ENCODE measurements at regions not wholly inside any gene's neighbourhood (a gene's known extent, or its start where the extent isn't known, plus 50 kb on each side); places are given as distances from the start of the nearest gene placed in this dataset.
A peak's percentile ranks its signal among the peaks of the same experiment; 100 is the strongest.

- WGBS, 2 donors = 64 to 65% methylated on average over 5 of the region's 5 CpGs
These were observed 100.6 kb upstream of the HABP2 start for GRCh38 chr10:113452146-113452845.

GRCh38 chr10:113453351-113453750, 99.5 kb upstream of the HABP2 start:
- no peak overlapping the region for H3K4me3 ChIP-seq (ENCODE audit: low read depth, poor library complexity, severe bottlenecking)
- peak in 1 of 2 donors; percentile 31 for DNase-seq (ENCODE audit: low spot score in 2 of 2)
- TF ChIP-seq, protein P1, sequence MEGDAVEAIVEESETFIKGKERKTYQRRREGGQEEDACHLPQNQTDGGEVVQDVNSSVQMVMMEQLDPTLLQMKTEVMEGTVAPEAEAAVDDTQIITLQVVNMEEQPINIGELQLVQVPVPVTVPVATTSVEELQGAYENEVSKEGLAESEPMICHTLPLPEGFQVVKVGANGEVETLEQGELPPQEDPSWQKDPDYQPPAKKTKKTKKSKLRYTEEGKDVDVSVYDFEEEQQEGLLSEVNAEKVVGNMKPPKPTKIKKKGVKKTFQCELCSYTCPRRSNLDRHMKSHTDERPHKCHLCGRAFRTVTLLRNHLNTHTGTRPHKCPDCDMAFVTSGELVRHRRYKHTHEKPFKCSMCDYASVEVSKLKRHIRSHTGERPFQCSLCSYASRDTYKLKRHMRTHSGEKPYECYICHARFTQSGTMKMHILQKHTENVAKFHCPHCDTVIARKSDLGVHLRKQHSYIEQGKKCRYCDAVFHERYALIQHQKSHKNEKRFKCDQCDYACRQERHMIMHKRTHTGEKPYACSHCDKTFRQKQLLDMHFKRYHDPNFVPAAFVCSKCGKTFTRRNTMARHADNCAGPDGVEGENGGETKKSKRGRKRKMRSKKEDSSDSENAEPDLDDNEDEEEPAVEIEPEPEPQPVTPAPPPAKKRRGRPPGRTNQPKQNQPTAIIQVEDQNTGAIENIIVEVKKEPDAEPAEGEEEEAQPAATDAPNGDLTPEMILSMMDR (IDR thresholded peaks at IDR 0.05) = no peak
- no peak for TF ChIP-seq POLR2A (IDR thresholded peaks at IDR 0.05)
- 84 to 89% methylated on average over 6 of the region's 6 CpGs for whole genome bisulfite sequencing, 2 donors
- intact Hi-C loops (cut with DNase I; ENCODE audit: low total_unique reads) = no loop called here

More at GRCh38 chr10:113452146-113452845, 100.6 kb upstream of the HABP2 start:
- no peak overlapping the region for H3K4me3 ChIP-seq (ENCODE audit: low read depth, poor library complexity, severe bottlenecking)
- TF ChIP-seq POLR2A (IDR thresholded peaks at IDR 0.05) = no peak
- TF ChIP-seq, protein P1 (IDR thresholded peaks at IDR 0.05) = no peak
- DNase-seq (ENCODE audit: low spot score in 2 of 2) = peak in 1 of 2 donors; percentile 45
- intact Hi-C loops (cut with DNase I; ENCODE audit: low total_unique reads) = no loop called here

DNA sequence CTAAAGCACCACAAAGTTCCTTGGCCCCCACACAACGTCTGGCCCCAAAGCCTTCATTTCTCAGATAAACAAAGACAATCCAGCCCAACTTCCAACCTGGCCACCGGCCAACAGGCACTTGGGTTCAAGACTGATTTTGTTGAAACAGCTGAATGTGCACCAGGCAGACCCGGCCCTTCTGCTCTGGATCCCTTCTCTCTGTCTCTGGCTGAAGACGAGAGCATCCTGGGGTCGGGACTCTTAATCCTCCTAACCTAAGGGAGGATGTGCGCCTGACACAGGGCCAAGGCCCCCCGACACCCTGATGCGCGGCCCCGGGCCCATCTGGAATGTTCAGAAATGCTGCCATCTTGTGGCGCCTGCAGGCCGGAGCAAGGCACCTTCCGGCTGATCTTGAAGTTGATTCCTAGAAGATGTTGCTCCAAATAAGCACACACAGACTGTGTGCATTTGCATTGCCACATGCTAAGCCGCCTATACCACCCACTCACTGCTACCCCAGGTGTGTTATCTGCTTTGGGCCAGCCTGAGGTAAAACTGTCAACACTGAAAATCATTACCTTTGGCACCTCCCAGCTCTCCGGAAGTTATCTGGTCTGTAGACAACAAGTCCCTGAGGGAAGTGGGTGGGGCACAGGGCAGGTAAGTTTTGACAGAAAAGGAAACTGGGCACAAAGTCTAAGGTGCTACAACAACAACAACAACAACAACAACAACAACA, 98.4 kb upstream of the HABP2 start:
- WGBS, 2 donors = 8 to 14% methylated on average over 15 of the region's 15 CpGs
- TF ChIP-seq, protein P1 (IDR thresholded peaks at IDR 0.05) = peak in 1 of 3 donors; percentile 53
- TF ChIP-seq POLR2A (IDR thresholded peaks at IDR 0.05) = no peak
- intact Hi-C loops (cut with DNase I; ENCODE audit: low total_unique reads) = no loop called here
- peak; percentile 47 to 92 for DNase-seq (ENCODE audit: low spot score in 2 of 2)
- no peak overlapping the region for H3K4me3 ChIP-seq (ENCODE audit: low read depth, poor library complexity, severe bottlenecking)

GRCh38 chr10:113455947-113456346, 96.9 kb upstream of the HABP2 start:
- no peak overlapping the region for H3K4me3 ChIP-seq (ENCODE audit: low read depth, poor library complexity, severe bottlenecking)
- WGBS, 2 donors = 46 to 63% methylated on average over 3 of the region's 3 CpGs
- no peak for TF ChIP-seq POLR2A (IDR thresholded peaks at IDR 0.05)
- TF ChIP-seq, protein P1 (IDR thresholded peaks at IDR 0.05) = no peak
- intact Hi-C loops (cut with DNase I; ENCODE audit: low total_unique reads) = no loop called here
- no peak for DNase-seq (ENCODE audit: low spot score in 2 of 2)

- no peak for TF ChIP-seq POLR2A (IDR thresholded peaks at IDR 0.05)
- TF ChIP-seq, protein P1 (IDR thresholded peaks at IDR 0.05) = no peak
- WGBS, 2 donors = 92% methylated on average over 6 of the region's 6 CpGs
- no peak overlapping the region for H3K4me3 ChIP-seq (ENCODE audit: low read depth, poor library complexity, severe bottlenecking)
- DNase-seq (ENCODE audit: low spot score in 2 of 2) = peak in 1 of 2 donors; percentile 72
- intact Hi-C loops (cut with DNase I; ENCODE audit: low total_unique reads) = no loop called here
These were observed 96.1 kb upstream of the HABP2 start for GRCh38 chr10:113456741-113457140.

Data from lower leg skin (tissue), 4 donors.